ENCODE measurements at regions not wholly inside any gene's neighbourhood (a gene's known extent, or its start where the extent isn't known, plus 50 kb on each side); places are given as distances from the start of the nearest gene placed in this dataset.

- TF ChIP-seq TCF7L2 (IDR thresholded peaks at IDR 0.05; ENCODE audit: low read depth, low read length) (no peak), POLR2AphosphoS5 (IDR thresholded peaks at IDR 0.05; ENCODE audit: low read depth, low read length) (no peak), REST (IDR thresholded peaks at IDR 0.05; ENCODE audit: insufficient read depth in 1 of 2, low read depth in 2 of 2, low read length in 1 of 2) (no peak), SIN3A (IDR thresholded peaks at IDR 0.05; ENCODE audit: borderline replicate concordance, insufficient read depth, low read depth, low read length) (no peak)
- TF ChIP-seq, protein P1, sequence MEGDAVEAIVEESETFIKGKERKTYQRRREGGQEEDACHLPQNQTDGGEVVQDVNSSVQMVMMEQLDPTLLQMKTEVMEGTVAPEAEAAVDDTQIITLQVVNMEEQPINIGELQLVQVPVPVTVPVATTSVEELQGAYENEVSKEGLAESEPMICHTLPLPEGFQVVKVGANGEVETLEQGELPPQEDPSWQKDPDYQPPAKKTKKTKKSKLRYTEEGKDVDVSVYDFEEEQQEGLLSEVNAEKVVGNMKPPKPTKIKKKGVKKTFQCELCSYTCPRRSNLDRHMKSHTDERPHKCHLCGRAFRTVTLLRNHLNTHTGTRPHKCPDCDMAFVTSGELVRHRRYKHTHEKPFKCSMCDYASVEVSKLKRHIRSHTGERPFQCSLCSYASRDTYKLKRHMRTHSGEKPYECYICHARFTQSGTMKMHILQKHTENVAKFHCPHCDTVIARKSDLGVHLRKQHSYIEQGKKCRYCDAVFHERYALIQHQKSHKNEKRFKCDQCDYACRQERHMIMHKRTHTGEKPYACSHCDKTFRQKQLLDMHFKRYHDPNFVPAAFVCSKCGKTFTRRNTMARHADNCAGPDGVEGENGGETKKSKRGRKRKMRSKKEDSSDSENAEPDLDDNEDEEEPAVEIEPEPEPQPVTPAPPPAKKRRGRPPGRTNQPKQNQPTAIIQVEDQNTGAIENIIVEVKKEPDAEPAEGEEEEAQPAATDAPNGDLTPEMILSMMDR (IDR thresholded peaks at IDR 0.05) = no peak
- no TSS peak for BruUV-seq (replicated peaks)
- Histone ChIP-seq H3K27ac (ENCODE audit: low read length) (no peak overlapping the region), H3K4me3 (ENCODE audit: low read depth in 2 of 2, low read length in 2 of 2) (peak overlapping the region; percentile 2 to 3; a peak in 2 of 4 replicates), H3K36me3 (ENCODE audit: control insufficient read depth, insufficient read depth, low read length) (no peaks in the 10 kb centered on the region), H3K27me3 (ENCODE audit: control insufficient read depth, insufficient read depth, low read length) (no peaks in the 10 kb centered on the region), H3K9me3 (ENCODE audit: control insufficient read depth, insufficient read depth, low read depth, low read length) (no peaks in the 10 kb centered on the region; the same call in 1 of the 2 replicates), H3K4me1 (ENCODE audit: control insufficient read depth, insufficient read depth, low read length) (no peaks in the 10 kb centered on the region)
- ATAC-seq (no peak), DNase-seq (ENCODE audit: low read depth, low spot score) (no peak)
- in situ Hi-C loops (cut with HindIII; ENCODE audit: low pct_unique_long_range_greater_than_20kb, low sequenced_read_pairs) = no loop called here
- POLR2A ChIA-PET = no interaction called here
- CTCF ChIA-PET = no interaction called here
- intact Hi-C loops (cut with micrococcal nuclease; ENCODE audit: unreplicated experiment) = no loop called here
These were observed 125.3 kb upstream of the B3GAT2 start for GRCh38 chr6:71082033-71082650.

- Histone ChIP-seq H3K36me3 (ENCODE audit: control insufficient read depth, insufficient read depth, low read length) (no peaks in the 10 kb centered on the region), H3K27me3 (ENCODE audit: control insufficient read depth, insufficient read depth, low read length) (no peaks in the 10 kb centered on the region), H3K4me1 (ENCODE audit: control insufficient read depth, insufficient read depth, low read length) (no peaks in the 10 kb centered on the region), H3K27ac (ENCODE audit: low read length) (no peak overlapping the region), H3K4me3 (ENCODE audit: low read depth in 2 of 2, low read length in 2 of 2) (no peak overlapping the region), H3K9me3 (ENCODE audit: control insufficient read depth, insufficient read depth, low read depth, low read length) (no peaks in the 10 kb centered on the region)
- CTCF ChIA-PET = no interaction called here
- TF ChIP-seq SIN3A (IDR thresholded peaks at IDR 0.05; ENCODE audit: borderline replicate concordance, insufficient read depth, low read depth, low read length) (no peak), TCF7L2 (IDR thresholded peaks at IDR 0.05; ENCODE audit: low read depth, low read length) (no peak), REST (IDR thresholded peaks at IDR 0.05; ENCODE audit: insufficient read depth in 1 of 2, low read depth in 2 of 2, low read length in 1 of 2) (no peak), POLR2AphosphoS5 (IDR thresholded peaks at IDR 0.05; ENCODE audit: low read depth, low read length) (no peak)
- TF ChIP-seq, protein P1 (IDR thresholded peaks at IDR 0.05) = no peak
- ATAC-seq (no peak), DNase-seq (ENCODE audit: low read depth, low spot score) (no peak)
- in situ Hi-C loops (cut with HindIII; ENCODE audit: low pct_unique_long_range_greater_than_20kb, low sequenced_read_pairs) = no loop called here
- BruUV-seq (replicated peaks) = no TSS peak
- intact Hi-C loops (cut with micrococcal nuclease; ENCODE audit: unreplicated experiment) = no loop called here
- POLR2A ChIA-PET = no interaction called here
These were observed 126.5 kb upstream of the B3GAT2 start for GRCh38 chr6:71083308-71083820.
